Neural cell (in vitro differentiated cells): ENCODE measurements at regions not wholly inside any gene's neighbourhood (a gene's known extent, or its start where the extent isn't known, plus 50 kb on each side); places are given as distances from the start of the nearest gene placed in this dataset.

ENCODE experiments used
- H2AFZ ChIP-seq: fragments of 200-600, 300-800 bp; sonication (generic), shearing (Covaris generic); 2 replicates; pipeline ENCODE4 v1.6.0; 2014; ENCODE audit warnings: low read depth, mild to moderate bottlenecking, antibody characterized with exemption, low read length, moderate library complexity
- H3F3A ChIP-seq: fragments of 200-600 bp; shearing (Covaris generic); 2 replicates; pipeline ENCODE4 v1.6.1; 2016; ENCODE audit warnings: mild to moderate bottlenecking, moderate library complexity, mixed read lengths, antibody characterized with exemption, low read length; ENCODE audit not compliant: insufficient read depth, poor library complexity, severe bottlenecking
- H3K27ac ChIP-seq: fragments of 200-600, 300-800 bp; sonication (generic), shearing (Covaris generic); 2 replicates; pipeline ENCODE4 v1.5.1; 2014; ENCODE audit warnings: mild to moderate bottlenecking, low read length, moderate library complexity
- H3K27me3 ChIP-seq: fragments of 300-800, 200-600 bp; sonication (generic), shearing (Covaris generic); 2 replicates; pipeline ENCODE4 v1.6.0; 2014; ENCODE audit warnings: mild to moderate bottlenecking, low read depth, low read length, moderate library complexity; ENCODE audit not compliant: insufficient read depth
- H3K36me3 ChIP-seq: fragments of 300-800, 200-600 bp; sonication (generic), shearing (Covaris generic); 2 replicates; pipeline ENCODE4 v1.5.1; 2014; ENCODE audit warnings: mild to moderate bottlenecking, antibody characterized with exemption, low read length, moderate library complexity; ENCODE audit not compliant: insufficient read depth
- H3K4me2 ChIP-seq: fragments of 300-800, 200-600 bp; sonication (generic), shearing (Covaris generic); 2 replicates; pipeline ENCODE4 v1.6.0; 2014; ENCODE audit warnings: mild to moderate bottlenecking, low read length
- H3K4me3 ChIP-seq: fragments of 300-800, 200-600 bp; sonication (generic), shearing (Covaris generic); 2 replicates; pipeline ENCODE4 v1.5.1; 2014; ENCODE audit warnings: mild to moderate bottlenecking, low read length, moderate library complexity
- H3K79me2 ChIP-seq: fragments of 200-600 bp; shearing (Covaris generic); replicated peaks from 2 replicates; pipeline ENCODE4 v1.6.0; 2014; ENCODE audit warnings: mild to moderate bottlenecking, low read length, moderate library complexity; ENCODE audit not compliant: insufficient read depth
- H3K9ac ChIP-seq: fragments of 300-800, 200-600 bp; sonication (generic), shearing (Covaris generic); 2 replicates; pipeline ENCODE4 v1.6.1; 2016; ENCODE audit warnings: mild to moderate bottlenecking, low read length, mixed read lengths
- H3K9me2 ChIP-seq: fragments of 200-600 bp; shearing (Covaris generic); 2 replicates; pipeline ENCODE4 v1.6.1; 2016; ENCODE audit warnings: mild to moderate bottlenecking, low read length, mixed read lengths; ENCODE audit not compliant: insufficient read depth
- H3K9me3 ChIP-seq: fragments of 200-600, 300-800 bp; sonication (generic), shearing (Covaris generic); 2 replicates; pipeline ENCODE4 v1.6.1; 2016; ENCODE audit warnings: mild to moderate bottlenecking, mixed run types, low read length, moderate library complexity, mixed read lengths
- H4K20me1 ChIP-seq: fragments of 200-600 bp; shearing (Covaris generic); 2 replicates; pipeline ENCODE4 v1.6.1; 2016; ENCODE audit warnings: mild to moderate bottlenecking, mixed run types; ENCODE audit not compliant: insufficient read depth
- CTCF ChIP-seq: fragments of 450-650 bp; IDR thresholded peaks from 2 replicates; pipeline ENCODE4 v1.5.1; 2014; ENCODE audit warnings: antibody characterized with exemption, mild to moderate bottlenecking, moderate library complexity; ENCODE audit not compliant: poor library complexity, severe bottlenecking
- EP300 ChIP-seq: fragments of 450-650 bp; conservative IDR thresholded peaks from 2 replicates; pipeline ENCODE4 v1.6.1; 2014; ENCODE audit warnings: antibody characterized with exemption, mild to moderate bottlenecking, moderate library complexity; ENCODE audit not compliant: poor library complexity, severe bottlenecking
- EZH2 ChIP-seq: fragments of 200-600, 300-800 bp; shearing (Covaris generic), sonication (generic); IDR thresholded peaks from 2 replicates; pipeline ENCODE4 v1.6.1; 2014; ENCODE audit warnings: antibody characterized with exemption, low read length, borderline replicate concordance, mild to moderate bottlenecking; ENCODE audit not compliant: insufficient read depth, poor library complexity, severe bottlenecking
- MXI1 ChIP-seq: fragments of 450-650 bp; conservative IDR thresholded peaks from 2 replicates; pipeline ENCODE4 v1.6.1; 2014; ENCODE audit warnings: antibody characterized with exemption, mild to moderate bottlenecking; ENCODE audit not compliant: poor library complexity, severe bottlenecking
- POLR2AphosphoS5 ChIP-seq: IDR thresholded peaks from 2 replicates; pipeline ENCODE4 v1.6.1; 2012
- RAD21 ChIP-seq: fragments of 450-650 bp; conservative IDR thresholded peaks from 2 replicates; pipeline ENCODE4 v1.6.1; 2014; ENCODE audit warnings: antibody characterized with exemption, mild to moderate bottlenecking, moderate library complexity
- REST ChIP-seq: IDR thresholded peaks from 2 replicates; pipeline ENCODE4 v1.6.1; 2012; ENCODE audit warnings: borderline replicate concordance
- SMC3 ChIP-seq: fragments of 450-650 bp; conservative IDR thresholded peaks from 2 replicates; pipeline ENCODE4 v1.6.1; 2014; ENCODE audit warnings: antibody characterized with exemption, mild to moderate bottlenecking, moderate library complexity; ENCODE audit not compliant: poor library complexity
- TAF1 ChIP-seq: IDR thresholded peaks from 2 replicates; pipeline ENCODE4 v1.6.1; 2012; ENCODE audit warnings: low read depth

- Histone ChIP-seq H4K20me1 (no peaks in the 10 kb centered on the region), H3K27me3 (peaks cover 37% of the 10 kb centered on the region), H3K9ac (no peak overlapping the region), H3K9me2 (no peaks in the 10 kb centered on the region), H3K9me3 (no peaks in the 10 kb centered on the region), H3K4me2 (no peak overlapping the region), H3K79me2 (no peaks in the 10 kb centered on the region), H2AFZ (no peak overlapping the region), H3K27ac (no peak overlapping the region), H3K36me3 (no peaks in the 10 kb centered on the region), H3K4me3 (no peak overlapping the region), H3F3A (no peaks in the 10 kb centered on the region)
- TF ChIP-seq TAF1 (no peak), SMC3 (no peak), RAD21 (no peak), MXI1 (no peak), EZH2 (no peak), REST (no peak), EP300 (no peak), CTCF (no peak), POLR2AphosphoS5 (no peak)
Measured at GRCh38 chr7:21172800-21173199, 255.1 kb upstream of the SP4 start.

- H3K36me3 ChIP-seq = no peaks in the 10 kb centered on the region
- no peak overlapping the region for H2AFZ ChIP-seq
- H3K4me2 ChIP-seq = no peak overlapping the region
- H3K4me3 ChIP-seq = no peak overlapping the region
- no peaks in the 10 kb centered on the region for H3K79me2 ChIP-seq
- no peaks in the 10 kb centered on the region for H3K9me3 ChIP-seq
- H3K27me3 ChIP-seq = peaks cover 34% of the 10 kb centered on the region
- no peak overlapping the region for H3K27ac ChIP-seq
- H4K20me1 ChIP-seq = no peaks in the 10 kb centered on the region
- no peak overlapping the region for H3K9ac ChIP-seq
- no peaks in the 10 kb centered on the region for H3F3A ChIP-seq
- TF ChIP-seq TAF1 = no peak
- TF ChIP-seq SMC3 = no peak
- no peak for TF ChIP-seq CTCF
- TF ChIP-seq REST = no peak
- no peak for TF ChIP-seq EP300
- no peak for TF ChIP-seq RAD21
- no peak for TF ChIP-seq POLR2AphosphoS5
- no peaks in the 10 kb centered on the region for H3K9me2 ChIP-seq
Measured at GRCh38 chr7:21173436-21173835, 254.4 kb upstream of the SP4 start.
